Kidney epithelial cell (primary cell): ENCODE measurements at regions not wholly inside any gene's neighbourhood (a gene's known extent, or its start where the extent isn't known, plus 50 kb on each side); places are given as distances from the start of the nearest gene placed in this dataset.

Experiments
- DNase-seq: peaks from one replicate; pipeline ENCODE4 v3.0.0-alpha.2; 2010; ENCODE audit warnings: low read depth
- H3K27me3 ChIP-seq: 2 replicates; pipeline ENCODE4 v1.6.0; 2011; ENCODE audit warnings: low read length; ENCODE audit not compliant: control insufficient read depth, insufficient read depth
- H3K36me3 ChIP-seq: 2 replicates; pipeline ENCODE4 v1.5.1; 2011; ENCODE audit warnings: low read length; ENCODE audit not compliant: control insufficient read depth, insufficient read depth
- H3K4me3 ChIP-seq: 2 replicates; pipeline ENCODE4 v1.5.1; 2011; ENCODE audit warnings: low read depth, mild to moderate bottlenecking, control low read depth, low read length
- TF ChIP-seq, protein P1 (sequence below): IDR thresholded peaks from 2 replicates; pipeline ENCODE4 v1.5.1; 2011; ENCODE audit warnings: mild to moderate bottlenecking, moderate library complexity, low read length, control low read depth, inconsistent platforms; ENCODE audit not compliant: insufficient read depth, poor library complexity, severe bottlenecking

DNA sequence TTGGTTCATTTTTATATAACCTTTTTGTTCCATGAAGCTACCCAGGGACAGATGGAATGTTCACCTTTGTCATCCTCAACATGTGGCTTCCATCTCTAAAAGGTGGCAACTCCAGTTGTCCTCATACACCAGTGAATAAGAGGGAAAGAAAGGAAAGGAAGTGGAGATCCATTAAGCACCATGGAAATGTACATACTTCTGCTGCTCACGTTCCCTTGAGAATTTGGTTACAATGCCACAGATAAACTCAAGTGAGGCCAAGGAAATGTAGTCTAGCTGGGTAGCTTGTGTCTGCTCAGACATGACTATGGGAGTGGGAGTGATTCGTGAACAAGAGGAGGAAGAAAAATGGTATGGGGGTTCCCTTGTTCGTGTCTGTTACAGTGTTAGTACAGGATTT, 237.1 kb upstream of the FAM3C start:
- no peak overlapping the region for H3K4me3 ChIP-seq
- no peak for DNase-seq
- no peaks in the 10 kb centered on the region for H3K27me3 ChIP-seq
- no peaks in the 10 kb centered on the region for H3K36me3 ChIP-seq
- TF ChIP-seq, protein P1, sequence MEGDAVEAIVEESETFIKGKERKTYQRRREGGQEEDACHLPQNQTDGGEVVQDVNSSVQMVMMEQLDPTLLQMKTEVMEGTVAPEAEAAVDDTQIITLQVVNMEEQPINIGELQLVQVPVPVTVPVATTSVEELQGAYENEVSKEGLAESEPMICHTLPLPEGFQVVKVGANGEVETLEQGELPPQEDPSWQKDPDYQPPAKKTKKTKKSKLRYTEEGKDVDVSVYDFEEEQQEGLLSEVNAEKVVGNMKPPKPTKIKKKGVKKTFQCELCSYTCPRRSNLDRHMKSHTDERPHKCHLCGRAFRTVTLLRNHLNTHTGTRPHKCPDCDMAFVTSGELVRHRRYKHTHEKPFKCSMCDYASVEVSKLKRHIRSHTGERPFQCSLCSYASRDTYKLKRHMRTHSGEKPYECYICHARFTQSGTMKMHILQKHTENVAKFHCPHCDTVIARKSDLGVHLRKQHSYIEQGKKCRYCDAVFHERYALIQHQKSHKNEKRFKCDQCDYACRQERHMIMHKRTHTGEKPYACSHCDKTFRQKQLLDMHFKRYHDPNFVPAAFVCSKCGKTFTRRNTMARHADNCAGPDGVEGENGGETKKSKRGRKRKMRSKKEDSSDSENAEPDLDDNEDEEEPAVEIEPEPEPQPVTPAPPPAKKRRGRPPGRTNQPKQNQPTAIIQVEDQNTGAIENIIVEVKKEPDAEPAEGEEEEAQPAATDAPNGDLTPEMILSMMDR: no peak

DNA sequence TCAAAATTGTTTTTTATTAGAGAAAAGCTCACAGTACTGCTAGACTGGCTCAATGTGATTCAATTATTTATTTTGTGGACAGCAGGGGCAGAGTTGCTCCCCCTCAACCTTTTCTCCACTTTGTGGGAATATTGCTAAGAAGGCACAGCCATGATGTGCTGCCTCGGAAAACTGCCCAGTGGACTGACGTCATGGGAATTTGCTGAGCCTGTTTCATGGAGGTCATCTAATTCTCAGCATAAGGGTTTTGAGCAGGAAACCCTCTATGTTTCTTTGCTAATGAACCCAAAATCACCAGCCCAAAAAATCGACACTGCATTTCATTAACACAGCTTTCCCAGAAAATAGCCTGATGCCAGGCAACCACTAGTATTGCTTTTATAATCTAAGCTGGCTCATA, 228.8 kb upstream of the FAM3C start:
- Histone ChIP-seq H3K36me3 (no peaks in the 10 kb centered on the region), H3K4me3 (no peak overlapping the region), H3K27me3 (no peaks in the 10 kb centered on the region)
- no peak for DNase-seq
- TF ChIP-seq, protein P1: no peak

DNA sequence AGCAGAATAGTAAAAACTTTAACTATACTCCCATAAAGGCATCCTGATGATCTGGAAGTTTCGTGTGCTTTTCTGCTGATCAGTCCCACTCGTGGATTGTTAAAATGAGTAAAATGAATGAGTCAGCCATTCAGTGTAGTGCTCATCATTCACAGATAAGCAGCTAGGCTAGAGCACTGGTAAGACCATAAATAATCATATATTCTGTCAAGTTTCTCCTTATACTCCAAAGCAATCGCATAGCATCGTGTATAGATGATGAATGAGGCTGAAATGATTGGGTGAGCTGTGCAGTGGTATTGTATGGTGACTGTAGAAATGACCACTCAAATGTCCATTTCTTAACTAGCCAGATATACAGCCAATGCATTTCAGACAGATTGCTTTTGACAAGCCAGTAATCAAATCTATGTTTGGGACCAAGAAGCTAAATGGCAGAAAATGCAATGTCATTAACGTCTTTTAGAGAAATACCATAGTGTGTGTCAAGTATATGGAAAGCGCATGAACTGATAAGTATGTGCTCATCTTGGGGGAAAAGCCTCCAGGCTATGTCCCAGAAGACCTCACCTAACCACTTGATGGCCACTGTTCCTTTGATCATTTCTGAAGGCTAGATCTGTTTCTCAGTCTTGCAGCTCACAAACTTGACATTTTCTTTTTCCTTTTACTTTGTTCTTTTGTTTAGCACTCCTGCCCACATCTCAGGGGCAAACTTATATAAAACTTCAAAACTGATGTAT, 227.2 kb upstream of the FAM3C start:
- Histone ChIP-seq H3K27me3 (no peaks in the 10 kb centered on the region), H3K4me3 (no peak overlapping the region), H3K36me3 (no peaks in the 10 kb centered on the region)
- DNase-seq: no peak
- TF ChIP-seq, protein P1: no peak

DNA sequence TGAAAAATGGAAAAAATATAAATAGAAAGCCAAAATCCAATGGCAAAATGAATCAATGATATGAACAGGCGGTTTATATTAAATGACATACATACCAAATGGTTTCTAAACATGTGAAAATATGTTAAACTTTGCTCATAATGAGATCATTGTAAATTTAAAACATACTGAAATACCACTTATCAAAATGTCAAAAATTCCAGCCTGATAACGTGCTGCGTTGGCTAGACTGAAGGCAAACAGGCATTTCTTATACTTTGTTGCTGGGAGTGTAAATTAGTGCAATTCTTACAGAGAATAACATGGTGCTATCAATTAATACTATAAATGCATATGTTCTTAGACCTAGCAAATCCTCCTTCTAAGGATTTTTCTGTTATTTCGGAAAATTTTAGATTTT, 225.8 kb upstream of the FAM3C start:
- no peak for DNase-seq
- TF ChIP-seq, protein P1: no peak
- H3K27me3 ChIP-seq: no peaks in the 10 kb centered on the region

DNA sequence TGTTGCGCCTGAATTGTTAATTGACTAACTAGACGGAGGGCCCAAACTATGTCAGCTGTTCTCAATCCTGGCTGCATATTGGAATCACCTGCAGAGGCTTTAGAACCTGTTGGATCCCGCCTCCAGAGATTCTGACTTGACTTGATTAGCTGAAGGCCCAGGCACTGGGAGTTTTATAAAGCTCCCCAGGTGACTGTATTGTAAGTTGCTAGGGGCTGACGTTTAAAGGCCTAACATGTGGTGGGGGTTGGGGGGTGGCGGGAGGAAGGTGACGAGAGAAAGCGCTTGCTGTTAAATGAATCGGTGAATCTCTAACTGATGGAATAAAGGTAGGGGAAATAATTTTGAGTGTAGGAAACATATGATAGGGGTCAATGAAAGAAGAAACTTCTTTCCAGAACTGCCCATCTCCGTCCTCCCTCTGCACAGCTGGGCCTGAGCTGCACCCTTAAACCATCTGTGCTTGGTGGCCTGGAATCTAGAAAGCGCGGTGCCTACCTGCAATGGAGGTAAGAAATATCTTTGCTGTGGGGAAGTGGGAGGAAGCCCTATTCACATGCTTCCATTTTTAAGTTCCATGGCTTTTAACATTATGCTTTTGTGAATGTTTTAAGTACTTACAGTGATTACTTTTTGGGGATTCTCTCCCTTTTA, 225.0 kb upstream of the FAM3C start:
- no peaks in the 10 kb centered on the region for H3K27me3 ChIP-seq
- no peak overlapping the region for H3K4me3 ChIP-seq
- H3K36me3 ChIP-seq: no peaks in the 10 kb centered on the region
- TF ChIP-seq, protein P1: no peak
- no peak for DNase-seq

More for the DNA sequence above, 225.8 kb upstream of the FAM3C start:
- no peaks in the 10 kb centered on the region for H3K36me3 ChIP-seq
- no peak overlapping the region for H3K4me3 ChIP-seq
